Keratinocyte (primary cell): ENCODE measurements at regions not wholly inside any gene's neighbourhood (a gene's known extent, or its start where the extent isn't known, plus 50 kb on each side); places are given as distances from the start of the nearest gene placed in this dataset.

Experiments
- DNase-seq: peaks from one replicate; pipeline ENCODE4 v3.0.0-alpha.2; 2011; ENCODE audit warnings: low read depth, missing footprints, low spot score
- FAIRE-seq: peaks from 2 replicates; lab custom pipeline; 2011; peaks lifted over from hg19 to GRCh38; lab: Jason Lieb, UNC
- H2AFZ ChIP-seq: 2 replicates; pipeline ENCODE4 v1.6.0; 2012; ENCODE audit warnings: low read length, control low read depth, inconsistent platforms; ENCODE audit not compliant: control insufficient read depth
- H3K27ac ChIP-seq: 2 replicates; pipeline ENCODE4 v1.5.1; 2011; ENCODE audit warnings: low read length; ENCODE audit not compliant: control insufficient read depth, insufficient read depth
- H3K27me3 ChIP-seq: 3 replicates; pipeline ENCODE4 v1.6.0; 2011; ENCODE audit warnings: low read length; ENCODE audit not compliant: control insufficient read depth, insufficient read depth; ENCODE audit errors: extremely low read depth
- H3K36me3 ChIP-seq, 2 experiments: 2 replicates in 1 of 2; 3 replicates in 1 of 2; pipeline ENCODE4 v1.5.1; 2011; ENCODE audit warnings: low read length in 2 of 2, mild to moderate bottlenecking in 1 of 2; ENCODE audit not compliant: control insufficient read depth in 2 of 2, insufficient read depth in 2 of 2; ENCODE audit errors: extremely low read depth in 1 of 2
- H3K4me1 ChIP-seq: 3 replicates; pipeline ENCODE4 v1.5.1; 2011; ENCODE audit warnings: low read length; ENCODE audit not compliant: control insufficient read depth, insufficient read depth; ENCODE audit errors: extremely low read depth
- H3K4me2 ChIP-seq: 3 replicates; pipeline ENCODE4 v1.6.0; 2011; ENCODE audit warnings: low read depth, low read length; ENCODE audit not compliant: control insufficient read depth, insufficient read depth; ENCODE audit errors: extremely low read depth
- H3K4me3 ChIP-seq, 3 experiments: fragments of 200-600 bp in 1 of 3; sonication (generic) in 1 of 3; 2 replicates in 2 of 3; 3 replicates in 1 of 3; pipeline ENCODE4 v1.5.1; 2011 to 2016; ENCODE audit warnings: low read length in 3 of 3, mild to moderate bottlenecking in 3 of 3, control low read depth in 2 of 3, inconsistent platforms in 1 of 3, low read depth in 1 of 3, mixed read lengths in 1 of 3, mixed run types in 1 of 3, moderate library complexity in 1 of 3; ENCODE audit not compliant: control insufficient read depth in 2 of 3, insufficient read depth in 2 of 3; ENCODE audit errors: extremely low read depth in 1 of 3
- H3K79me2 ChIP-seq: 2 replicates; pipeline ENCODE4 v1.6.0; 2012; ENCODE audit warnings: low read length; ENCODE audit not compliant: control insufficient read depth, insufficient read depth
- H3K9ac ChIP-seq: 3 replicates; pipeline ENCODE4 v1.6.0; 2011; ENCODE audit warnings: low read length; ENCODE audit not compliant: control insufficient read depth, insufficient read depth; ENCODE audit errors: extremely low read depth
- H3K9me1 ChIP-seq: 3 replicates; pipeline ENCODE4 v1.6.0; 2011; ENCODE audit warnings: low read length; ENCODE audit not compliant: control insufficient read depth, insufficient read depth; ENCODE audit errors: extremely low read depth
- H3K9me3 ChIP-seq: 2 replicates; pipeline ENCODE4 v1.5.1; 2012; ENCODE audit warnings: low read depth, low read length; ENCODE audit not compliant: control insufficient read depth
- H4K20me1 ChIP-seq: 3 replicates; pipeline ENCODE4 v1.6.0; 2011; ENCODE audit warnings: low read length; ENCODE audit not compliant: control insufficient read depth, insufficient read depth; ENCODE audit errors: extremely low read depth
- CTCF ChIP-seq, 3 experiments: IDR thresholded peaks in 1 of 3; conservative IDR thresholded peaks in 1 of 3; optimal IDR thresholded peaks in 1 of 3; 2 replicates in 2 of 3; 3 replicates in 1 of 3; pipeline versions ENCODE3 to v1.5.1; 2011; ENCODE audit warnings: low read length in 3 of 3, mild to moderate bottlenecking in 3 of 3, moderate library complexity in 2 of 3, control low read depth in 1 of 3, inconsistent platforms in 1 of 3; ENCODE audit not compliant: insufficient read depth in 2 of 3; ENCODE audit errors: extremely low read depth in 1 of 3
- EZH2 ChIP-seq: IDR thresholded peaks from one replicate; pipeline ENCODE4 v1.6.1; 2012; ENCODE audit warnings: inconsistent platforms, mild to moderate bottlenecking, low read length, moderate library complexity
- dilution Hi-C: fragments of 300-500 bp; cut with MboI; formaldehyde crosslinking; loops from one replicate; pipeline ENCODE4 v1.7.0; 2020; ENCODE audit warnings: low sequenced_read_pairs; ENCODE audit not compliant: extremely low pct_ligation_motif_present

GRCh38 chr2:122867941-122868340 is 1112.5 kb downstream of the TSN start:
- TF ChIP-seq CTCF (optimal IDR thresholded peaks at IDR 0.05 in 1 of 3, IDR thresholded peaks at IDR 0.05 in 1 of 3, conservative IDR thresholded peaks at IDR 0.05 in 1 of 3; ENCODE audit: extremely low read depth in 1 of 3, insufficient read depth in 2 of 3, low read length in 3 of 3) (no peak), EZH2 (no peak)
- H3K27ac ChIP-seq: no peak overlapping the region
- no peaks in the 10 kb centered on the region for H3K36me3 ChIP-seq
- no peak overlapping the region for H3K4me2 ChIP-seq
- DNase-seq (no peak), FAIRE-seq (no peak)
- no peak overlapping the region for H3K9ac ChIP-seq
- H3K4me3 ChIP-seq: no peak overlapping the region
- no peak overlapping the region for H2AFZ ChIP-seq
- H4K20me1 ChIP-seq: no peaks in the 10 kb centered on the region
- no peaks in the 10 kb centered on the region for H3K9me3 ChIP-seq
- H3K4me1 ChIP-seq: no peaks in the 10 kb centered on the region
- dilution Hi-C loops: no loop called here
- no peaks in the 10 kb centered on the region for H3K27me3 ChIP-seq
- no peaks in the 10 kb centered on the region for H3K79me2 ChIP-seq
- no peaks in the 10 kb centered on the region for H3K9me1 ChIP-seq

GRCh38 chr2:122868646-122869275 is 1113.3 kb downstream of the TSN start:
- Histone ChIP-seq H3K9me1 (no peaks in the 10 kb centered on the region), H3K9me3 (no peaks in the 10 kb centered on the region), H3K4me2 (no peak overlapping the region), H4K20me1 (no peaks in the 10 kb centered on the region), H3K36me3 (no peaks in the 10 kb centered on the region), H3K27ac (no peak overlapping the region), H3K4me1 (no peaks in the 10 kb centered on the region), H3K27me3 (no peaks in the 10 kb centered on the region), H2AFZ (no peak overlapping the region), H3K9ac (no peak overlapping the region), H3K79me2 (no peaks in the 10 kb centered on the region), H3K4me3 (no peak overlapping the region)
- no peak for TF ChIP-seq CTCF (optimal IDR thresholded peaks at IDR 0.05 in 1 of 3, IDR thresholded peaks at IDR 0.05 in 1 of 3, conservative IDR thresholded peaks at IDR 0.05 in 1 of 3; ENCODE audit: extremely low read depth in 1 of 3, insufficient read depth in 2 of 3, low read length in 3 of 3)
- TF ChIP-seq EZH2: no peak
- DNase-seq: no peak
- no peak for FAIRE-seq
- dilution Hi-C loops: no loop called here
